Stimulated activated CD8-positive, alpha-beta memory T cell treated with anti-CD3 and anti-CD28 coated beads, Interleukin-2, amount 100 ng/mL, for 48 hours (primary cell): ENCODE measurements at regions not wholly inside any gene's neighbourhood (a gene's known extent, or its start where the extent isn't known, plus 50 kb on each side); places are given as distances from the start of the nearest gene placed in this dataset.
"Not testable (repeated sequence)": the region's sequence is repeated elsewhere in the genome, so short reads cannot be mapped to it uniquely, and the experiment has no call there.

Source experiments
- DNase-seq, 2 donors: peaks; one replicate each; pipeline ENCODE4 v3.0.0-alpha.2; 2020; ENCODE audit warnings: low read depth in 2 of 2

DNA sequence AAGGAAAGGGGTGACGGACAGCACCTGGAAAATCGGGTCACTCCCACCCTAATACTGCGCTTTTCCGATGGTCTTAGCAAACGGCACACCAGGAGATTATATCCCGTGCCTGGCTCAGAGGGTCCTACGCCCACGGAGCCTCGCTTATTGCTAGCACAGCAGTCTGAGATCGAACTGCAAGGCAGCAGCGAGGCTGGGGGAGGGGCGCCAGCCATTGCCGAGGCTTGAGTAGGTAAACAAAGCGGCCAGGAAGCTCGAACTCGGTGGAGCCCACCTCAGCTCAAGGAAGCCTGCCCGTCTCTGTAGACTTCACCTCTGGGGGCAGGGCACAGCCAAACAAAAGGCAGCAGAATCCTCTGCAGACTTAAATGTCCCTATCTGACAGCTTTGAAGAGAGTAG, 91.5 kb upstream of the MBIP start:
- DNase-seq: not testable (repeated sequence)

- no peak for DNase-seq
Measured at GRCh38 chr14:36408388-36408787, 88.0 kb upstream of the MBIP start.

- DNase-seq: no peak
Measured at GRCh38 chr14:36405589-36406274, 85.3 kb upstream of the MBIP start.

DNA sequence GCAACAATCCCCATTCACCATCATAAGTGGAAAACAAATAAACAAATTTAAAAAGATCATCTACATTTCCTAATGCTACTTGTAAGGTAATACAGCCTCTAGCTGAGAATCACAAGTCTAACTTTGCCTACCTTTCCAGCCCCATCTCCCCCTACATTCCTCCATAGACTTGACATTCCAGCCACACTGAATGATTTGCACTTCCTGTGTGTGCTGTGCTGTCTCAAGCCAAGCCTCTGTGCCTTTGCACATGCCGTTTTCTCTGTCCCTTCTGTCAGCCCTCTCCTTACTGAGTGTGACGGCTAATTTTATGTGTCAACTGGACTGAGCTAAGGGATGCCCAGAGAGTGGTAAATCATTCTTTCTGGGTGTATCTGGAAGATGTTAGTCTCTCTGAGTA, 82.4 kb upstream of the MBIP start:
- DNase-seq: no peak

DNA sequence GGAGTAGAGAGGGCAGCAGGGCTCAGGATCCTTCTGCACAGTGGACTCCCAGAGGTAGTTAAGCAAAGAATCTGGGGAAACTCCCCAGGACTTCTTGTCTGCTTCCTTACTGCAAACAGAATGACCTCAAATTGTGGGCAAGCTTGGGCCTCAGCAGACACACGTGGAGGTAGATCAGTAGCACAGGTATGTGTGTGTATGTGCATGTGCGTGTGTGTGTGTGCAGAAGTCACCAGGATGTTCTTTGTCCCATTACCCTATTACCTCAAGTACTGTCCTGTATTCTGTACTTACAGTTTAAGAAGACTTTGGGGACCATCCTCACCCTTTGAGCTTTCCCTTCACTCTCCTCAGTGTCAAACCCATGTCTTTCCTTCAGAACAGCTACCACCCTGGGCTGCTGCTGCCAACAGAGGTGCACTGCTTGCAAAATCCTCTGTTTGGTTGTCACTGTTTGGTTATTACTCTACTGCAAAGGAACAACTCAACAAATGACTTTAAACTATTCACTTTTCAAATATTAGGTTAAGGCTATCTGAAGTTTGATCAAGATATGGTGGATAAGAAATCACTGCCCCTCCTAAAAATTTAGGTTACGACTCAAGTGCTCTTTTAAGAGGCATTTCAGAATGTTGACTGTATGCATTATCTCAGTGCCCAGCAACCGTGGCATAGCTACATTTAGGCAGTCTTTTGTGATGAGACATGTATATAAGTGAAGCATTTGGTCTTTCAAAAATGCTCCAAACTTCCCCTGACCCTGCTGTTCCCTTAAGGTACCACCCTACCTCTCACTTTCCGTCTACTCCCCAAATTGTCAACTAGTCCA, 78.2 kb upstream of the MBIP start:
- DNase-seq: no peak

DNA sequence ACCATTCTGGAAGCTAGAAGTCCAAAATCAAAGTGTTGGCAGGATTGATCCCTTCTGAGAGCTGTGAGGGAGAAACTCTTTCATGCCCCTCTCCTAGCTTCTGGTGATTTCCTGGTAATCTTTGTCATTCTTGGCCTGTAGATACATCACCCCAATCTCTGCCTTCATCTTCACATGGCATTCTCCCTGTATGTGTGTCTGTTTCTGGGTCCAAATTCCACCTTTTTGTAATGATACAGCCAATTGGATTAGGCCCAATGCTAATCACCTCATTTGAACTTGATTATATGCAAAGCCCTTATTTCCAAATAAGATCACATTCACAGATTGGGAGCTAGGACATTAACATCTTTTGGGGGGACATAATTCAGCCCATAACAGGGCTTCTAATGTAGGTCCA, 76.9 kb upstream of the MBIP start:
- DNase-seq: no peak

DNA sequence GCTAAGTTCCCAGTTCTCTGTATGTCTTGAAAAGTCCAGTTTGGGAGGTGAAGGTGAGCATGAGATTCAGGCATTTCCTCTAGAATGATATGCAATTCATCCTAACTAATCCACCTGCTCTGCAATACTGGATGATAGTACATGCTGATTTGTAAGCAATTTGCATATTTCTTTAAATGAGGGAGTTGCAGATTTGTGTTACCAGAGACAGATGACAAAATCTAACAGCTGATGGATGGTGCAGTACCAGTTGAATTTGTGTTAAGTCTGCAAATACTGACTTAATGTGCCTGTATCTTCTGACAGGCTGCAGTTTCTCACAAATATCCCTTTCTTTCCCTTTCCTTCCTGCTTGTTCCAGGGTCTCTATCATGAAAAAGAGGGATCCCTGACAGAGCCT, 76.4 kb upstream of the MBIP start:
- DNase-seq: no peak

- DNase-seq: no peak
Measured at GRCh38 chr14:36394593-36394992, 74.2 kb upstream of the MBIP start.

DNA sequence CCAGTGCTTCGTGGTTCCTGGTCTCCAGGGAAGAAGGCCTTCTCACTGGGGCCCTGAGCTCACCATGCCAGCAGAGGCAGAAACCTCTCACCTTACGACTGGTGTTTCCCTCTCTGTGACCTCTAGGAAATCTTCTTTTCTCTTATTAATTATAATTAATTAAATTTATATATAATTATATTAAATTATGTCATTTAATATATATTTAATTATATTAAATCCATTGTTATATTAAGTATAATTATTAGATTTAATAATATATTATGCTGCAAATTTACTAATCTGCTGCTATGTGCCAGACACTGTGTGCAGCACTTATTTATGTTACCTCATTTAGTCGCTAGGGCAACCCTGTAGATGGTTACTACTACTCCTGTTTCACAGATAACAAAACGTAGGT, 70.3 kb upstream of the MBIP start:
- DNase-seq: no peak

DNA sequence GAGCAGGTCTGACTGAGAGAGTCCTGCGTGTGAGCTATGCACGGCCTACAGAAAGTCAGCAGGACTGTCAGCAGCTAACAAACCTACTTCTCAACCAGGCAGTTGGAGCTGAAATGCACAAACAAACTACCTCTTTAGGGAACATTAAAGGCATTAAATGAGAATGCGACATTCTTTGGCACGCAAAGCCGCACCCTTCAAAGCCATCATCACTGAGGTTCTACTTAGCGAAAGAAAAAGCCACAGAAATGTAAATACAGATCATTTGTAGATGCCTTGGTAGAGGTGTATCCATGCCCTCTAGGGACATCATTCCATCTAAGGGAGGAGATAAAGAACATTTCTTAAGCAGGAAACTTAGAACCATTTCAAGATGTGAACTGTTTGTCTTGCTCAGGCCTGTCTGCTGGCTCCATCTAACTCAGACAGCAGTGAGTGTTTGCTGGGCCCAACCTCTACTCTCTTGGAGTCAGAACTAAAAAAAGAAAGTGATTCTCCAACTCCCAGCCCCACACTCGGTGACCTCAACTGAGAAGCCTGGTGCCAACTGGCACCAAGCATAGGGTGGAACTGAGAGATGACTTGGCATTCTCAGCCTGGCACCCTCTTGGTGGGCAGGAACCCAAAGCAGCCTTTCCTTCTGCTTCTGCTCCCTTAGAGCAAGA, 63.5 kb upstream of the MBIP start:
- DNase-seq: no peak

DNA sequence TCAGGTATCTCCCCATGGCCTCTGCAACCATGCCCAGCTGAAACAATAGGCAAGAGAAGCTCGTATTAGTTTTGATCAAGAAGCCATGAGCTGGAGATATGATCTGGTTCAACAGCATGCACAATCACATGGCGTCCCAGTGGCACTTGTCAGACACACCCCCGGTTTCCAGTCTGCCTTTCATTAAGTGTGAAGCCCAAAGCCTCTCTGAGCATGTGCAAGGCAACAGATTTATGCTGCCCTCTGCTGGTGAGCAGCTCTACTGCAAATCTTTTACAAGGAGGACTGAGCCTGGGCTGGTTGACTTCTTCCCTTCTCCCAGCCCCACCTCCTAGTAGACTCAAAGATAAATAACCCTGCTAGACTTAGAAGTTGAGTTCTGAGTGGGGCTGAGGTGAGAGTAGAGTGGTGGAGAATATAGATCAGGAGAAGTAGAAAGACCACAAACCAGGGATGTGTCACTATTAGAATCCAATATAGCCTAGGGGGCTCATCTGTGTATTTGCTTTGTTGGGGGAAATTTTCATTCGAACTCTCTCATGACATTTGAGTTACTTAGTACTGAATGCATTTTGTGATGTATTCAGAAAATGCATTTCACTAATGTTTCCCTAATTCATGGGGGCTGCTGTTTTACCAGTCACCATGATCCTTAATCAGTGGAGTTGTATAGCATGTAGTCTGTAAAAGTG, 53.7 kb upstream of the MBIP start:
- peak; percentile 40 to 66 for DNase-seq
